CD4-positive, alpha-beta T cell (primary cell): ENCODE measurements at regions not wholly inside any gene's neighbourhood (a gene's known extent, or its start where the extent isn't known, plus 50 kb on each side); places are given as distances from the start of the nearest gene placed in this dataset.

Experiments
- ATAC-seq: fragments of 200-7000 bp; cut with Tn5 transposase; one replicate; pipeline ENCODE4 v1.10.0; 2022; ENCODE audit warnings: mild to moderate bottlenecking; ENCODE audit not compliant: poor library complexity
- CTCF ChIA-PET: fragments of 350-600 bp; sonication (Branson Sonifier 250); formaldehyde crosslinking; loops from one replicate; lab custom pipeline; 2021; ENCODE audit warnings: antibody characterized with exemption, inconsistent platforms; lab: Charles Lee
- POLR2A ChIA-PET: fragments of 350-600 bp; sonication (Branson Sonifier 250); formaldehyde crosslinking; loops from one replicate; lab custom pipeline; 2021; ENCODE audit warnings: antibody characterized with exemption, inconsistent platforms; lab: Charles Lee
- DNase-seq, 14 experiments: peaks; one replicate each; pipeline ENCODE4 v3.0.0-alpha.2; 2013 to 2020; ENCODE audit warnings: mixed read lengths in 2 of 14
- H3K27ac ChIP-seq, 2 donors: one replicate each; pipeline versions ENCODE4 v1.5.1 to v1.7.0; 2013; ENCODE audit warnings: low read length in 2 of 2, low read depth in 1 of 2, mild to moderate bottlenecking in 1 of 2
- H3K27me3 ChIP-seq, 2 experiments: 1 replicate in 1 of 2; 2 replicates in 1 of 2; pipeline versions ENCODE4 v1.6.1 to v1.7.0; 2013; ENCODE audit warnings: low read length in 2 of 2, control low read depth in 1 of 2, mild to moderate bottlenecking in 1 of 2, moderate library complexity in 1 of 2; ENCODE audit not compliant: insufficient read depth in 2 of 2, control insufficient read depth in 1 of 2
- H3K36me3 ChIP-seq: one replicate; pipeline ENCODE4 v1.6.1; 2013; ENCODE audit warnings: low read length, control low read depth; ENCODE audit not compliant: insufficient read depth
- H3K4me1 ChIP-seq: one replicate; pipeline ENCODE4 v1.6.1; 2013; ENCODE audit warnings: low read length, control low read depth; ENCODE audit not compliant: insufficient read depth
- H3K4me3 ChIP-seq: one replicate; pipeline ENCODE4 v1.5.1; 2013; ENCODE audit warnings: mild to moderate bottlenecking, low read length, moderate library complexity
- H3K9me3 ChIP-seq, 2 experiments: 1 replicate in 1 of 2; 2 replicates in 1 of 2; pipeline versions ENCODE4 v1.6.1 to v1.7.0; 2013; ENCODE audit warnings: low read length in 2 of 2, mild to moderate bottlenecking in 2 of 2, control low read depth in 1 of 2, moderate library complexity in 1 of 2; ENCODE audit not compliant: control insufficient read depth in 1 of 2, insufficient read depth in 1 of 2
- H3K27ac Mint-ChIP-seq: one replicate; pipeline ENCODE4 v1.8.0; 2020; ENCODE audit warnings: mixed read lengths
- H3K27me3 Mint-ChIP-seq: one replicate; pipeline ENCODE4 v1.8.0; 2021; ENCODE audit warnings: mixed read lengths
- H3K36me3 Mint-ChIP-seq: one replicate; pipeline ENCODE4 v1.8.0; 2021; ENCODE audit warnings: low read depth, mixed read lengths
- H3K4me1 Mint-ChIP-seq: one replicate; pipeline ENCODE4 v1.8.0; 2021; ENCODE audit warnings: low read depth, mixed read lengths
- H3K4me3 Mint-ChIP-seq: one replicate; pipeline ENCODE4 v1.8.0; 2020; ENCODE audit warnings: mild to moderate bottlenecking, mixed read lengths
- H3K9me3 Mint-ChIP-seq: one replicate; pipeline ENCODE4 v1.8.0; 2020; ENCODE audit warnings: mixed read lengths
- intact Hi-C, 2 experiments: fragments of 100-400 bp; cut with DNase I in 1 of 2; cut with micrococcal nuclease in 1 of 2; formaldehyde crosslinking; loops; one replicate each; pipeline versions ENCODE4 v1.15.1 to v1.9.0; 2023 to 2025; cut with DNase I, micrococcal nuclease
- TF ChIP-seq, protein P1 (sequence below): fragments of 200-600 bp; IDR thresholded peaks from one replicate; pipeline ENCODE4 v1.8.0; 2022; ENCODE audit warnings: antibody characterized with exemption, mild to moderate bottlenecking

DNA sequence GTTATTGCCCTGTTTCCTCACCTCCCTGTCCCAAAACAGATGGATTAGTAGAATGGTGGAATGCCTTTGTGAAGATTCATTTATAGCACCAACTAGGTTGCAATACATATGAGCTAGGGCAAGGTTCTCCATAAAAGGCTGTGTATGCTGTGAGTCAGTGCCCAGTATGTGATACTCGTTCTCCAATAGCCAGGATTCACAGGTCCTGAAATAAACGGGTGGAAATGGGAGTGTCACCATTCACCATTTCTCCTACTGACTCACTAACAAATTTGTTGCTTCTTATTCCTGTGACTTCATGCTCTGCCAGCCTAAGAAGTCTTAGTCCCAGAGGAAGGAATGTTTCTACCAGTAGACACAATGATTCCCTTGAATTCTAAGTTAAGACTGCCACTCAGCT lies 1745.4 kb downstream of the SLITRK1 start:
- Mint-ChIP-seq H3K27me3 (no peaks in the 10 kb centered on the region), H3K4me3 (no peak overlapping the region), H3K27ac (no peak overlapping the region), H3K4me1 (no peaks in the 10 kb centered on the region), H3K9me3 (peaks cover 15% of the 10 kb centered on the region), H3K36me3 (no peaks in the 10 kb centered on the region)
- DNase-seq (no peak), ATAC-seq (no peak)
- H3K27me3 ChIP-seq = no peaks in the 10 kb centered on the region
- H3K27ac ChIP-seq = no peak overlapping the region
- H3K4me1 ChIP-seq = no peaks in the 10 kb centered on the region
- CTCF ChIA-PET = no interaction called here
- TF ChIP-seq, protein P1, sequence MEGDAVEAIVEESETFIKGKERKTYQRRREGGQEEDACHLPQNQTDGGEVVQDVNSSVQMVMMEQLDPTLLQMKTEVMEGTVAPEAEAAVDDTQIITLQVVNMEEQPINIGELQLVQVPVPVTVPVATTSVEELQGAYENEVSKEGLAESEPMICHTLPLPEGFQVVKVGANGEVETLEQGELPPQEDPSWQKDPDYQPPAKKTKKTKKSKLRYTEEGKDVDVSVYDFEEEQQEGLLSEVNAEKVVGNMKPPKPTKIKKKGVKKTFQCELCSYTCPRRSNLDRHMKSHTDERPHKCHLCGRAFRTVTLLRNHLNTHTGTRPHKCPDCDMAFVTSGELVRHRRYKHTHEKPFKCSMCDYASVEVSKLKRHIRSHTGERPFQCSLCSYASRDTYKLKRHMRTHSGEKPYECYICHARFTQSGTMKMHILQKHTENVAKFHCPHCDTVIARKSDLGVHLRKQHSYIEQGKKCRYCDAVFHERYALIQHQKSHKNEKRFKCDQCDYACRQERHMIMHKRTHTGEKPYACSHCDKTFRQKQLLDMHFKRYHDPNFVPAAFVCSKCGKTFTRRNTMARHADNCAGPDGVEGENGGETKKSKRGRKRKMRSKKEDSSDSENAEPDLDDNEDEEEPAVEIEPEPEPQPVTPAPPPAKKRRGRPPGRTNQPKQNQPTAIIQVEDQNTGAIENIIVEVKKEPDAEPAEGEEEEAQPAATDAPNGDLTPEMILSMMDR = no peak
- POLR2A ChIA-PET = no interaction called here
- no peaks in the 10 kb centered on the region for H3K36me3 ChIP-seq
- peaks cover 0 to 4% of the 10 kb centered on the region in 2 experiments for H3K9me3 ChIP-seq
- H3K4me3 ChIP-seq = no peak overlapping the region
- intact Hi-C loops = no loop called here

DNA sequence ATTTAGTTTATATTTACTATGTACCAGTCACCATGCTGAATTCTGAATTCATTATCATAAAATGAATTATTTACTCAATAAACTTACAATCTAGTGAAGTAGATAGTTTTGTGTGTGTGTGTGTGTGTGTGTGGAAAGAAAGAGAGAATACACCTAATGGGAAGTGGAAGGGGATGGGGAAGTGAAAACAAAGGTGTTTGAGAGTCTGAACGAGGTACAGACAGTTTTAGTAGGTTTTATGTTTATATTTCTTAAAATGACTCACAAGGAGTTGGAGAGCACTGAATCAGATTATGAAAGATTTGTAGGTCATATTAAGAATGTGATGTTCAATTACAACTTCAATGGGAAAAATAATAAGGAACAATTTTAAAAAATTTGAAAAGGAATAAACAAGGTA lies 1753.0 kb downstream of the SLITRK1 start:
- no peaks in the 10 kb centered on the region for H3K4me1 Mint-ChIP-seq
- no peaks in the 10 kb centered on the region for H3K36me3 Mint-ChIP-seq
- Histone ChIP-seq H3K4me1 (no peaks in the 10 kb centered on the region), H3K27me3 (no peaks in the 10 kb centered on the region), H3K36me3 (no peaks in the 10 kb centered on the region), H3K27ac (no peak overlapping the region), H3K4me3 (no peak overlapping the region), H3K9me3 (no peaks in the 10 kb centered on the region)
- no peaks in the 10 kb centered on the region for H3K27me3 Mint-ChIP-seq
- no peak for DNase-seq
- POLR2A ChIA-PET = no interaction called here
- ATAC-seq = no peak
- intact Hi-C loops = no loop called here
- H3K27ac Mint-ChIP-seq = no peak overlapping the region
- TF ChIP-seq, protein P1 = no peak
- no peak overlapping the region for H3K4me3 Mint-ChIP-seq
- H3K9me3 Mint-ChIP-seq = peaks cover 4% of the 10 kb centered on the region
- CTCF ChIA-PET = no interaction called here

DNA sequence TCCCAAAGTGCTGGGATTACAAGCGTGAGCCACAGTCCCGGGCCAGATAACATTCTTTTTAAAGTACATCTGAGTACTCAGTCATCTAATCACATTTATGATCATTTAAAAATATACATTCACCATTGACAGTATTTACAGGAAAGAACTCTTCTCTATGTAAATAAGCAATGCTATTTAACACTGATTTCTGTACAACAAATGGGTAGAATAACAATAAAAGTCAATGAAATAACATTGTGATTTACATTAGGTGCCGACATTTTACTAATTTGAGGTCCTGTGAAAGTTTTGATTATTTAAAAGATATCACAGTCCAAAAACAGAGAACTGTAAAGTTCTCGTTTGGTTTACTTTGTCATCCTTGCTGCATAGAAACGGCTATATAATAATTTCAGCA lies 1763.7 kb downstream of the SLITRK1 start:
- ChIA-PET POLR2A (no interaction called here), CTCF (no interaction called here)
- ATAC-seq = no peak
- Histone ChIP-seq H3K9me3 (peaks cover 0 to 16% of the 10 kb centered on the region in 2 experiments), H3K36me3 (no peaks in the 10 kb centered on the region), H3K4me3 (no peak overlapping the region), H3K27ac (no peak overlapping the region), H3K27me3 (no peaks in the 10 kb centered on the region), H3K4me1 (no peaks in the 10 kb centered on the region)
- Mint-ChIP-seq H3K27ac (no peak overlapping the region), H3K9me3 (peaks cover 8% of the 10 kb centered on the region), H3K27me3 (no peaks in the 10 kb centered on the region), H3K36me3 (no peaks in the 10 kb centered on the region), H3K4me3 (no peak overlapping the region), H3K4me1 (no peaks in the 10 kb centered on the region)
- TF ChIP-seq, protein P1 = no peak
- DNase-seq = no peak
- intact Hi-C loops = no loop called here
